T-helper 1 cell treated with Interleukin-12 subunit alpha and Interleukin-12 subunit beta and Interleukin-4 antibody, amounts not matched to agents 30 ng/mL and 1 ng/mL, for 36 hours (primary cell): ENCODE measurements at regions not wholly inside any gene's neighbourhood (a gene's known extent, or its start where the extent isn't known, plus 50 kb on each side); places are given as distances from the start of the nearest gene placed in this dataset.

ENCODE experiments used
- intact Hi-C: fragments of 100-400 bp; cut with micrococcal nuclease; formaldehyde crosslinking; loops from one replicate; pipeline ENCODE4 v1.15.1; 2024

DNA sequence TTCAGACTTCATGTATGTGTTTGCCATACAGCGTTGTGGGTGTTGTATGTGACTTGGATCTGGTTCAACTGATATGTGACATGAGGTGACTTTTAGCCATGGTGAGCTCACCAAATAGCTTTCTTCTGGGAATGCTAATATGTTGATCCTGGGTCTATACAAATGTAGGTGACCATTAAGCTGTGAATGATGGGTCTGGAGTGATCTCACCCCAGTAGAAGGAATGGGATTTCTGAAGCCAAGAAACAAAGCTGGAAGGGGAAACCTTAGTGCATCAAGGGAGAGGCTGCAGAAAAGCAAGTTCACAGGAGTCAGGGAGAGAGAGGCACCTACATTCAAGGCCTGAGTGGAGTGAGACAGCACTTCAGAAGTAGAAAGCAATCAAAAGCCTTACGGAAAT is 421.0 kb upstream of the THRB start:
- intact Hi-C loops = no loop called here

- intact Hi-C loops = no loop called here
Measured at GRCh38 chr3:24917908-24918307, 423.3 kb upstream of the THRB start.

- intact Hi-C loops = no loop called here
Measured at GRCh38 chr3:24923570-24923969, 428.9 kb upstream of the THRB start.

GRCh38 chr3:24929521-24929920 is 434.9 kb upstream of the THRB start:
- intact Hi-C loops = no loop called here

- intact Hi-C loops = no loop called here
Measured at GRCh38 chr3:24933401-24933800, 438.8 kb upstream of the THRB start.

GRCh38 chr3:24936574-24936973 is 441.9 kb upstream of the THRB start:
- intact Hi-C loops = no loop called here

GRCh38 chr3:24937228-24937627 is 442.6 kb upstream of the THRB start:
- intact Hi-C loops = no loop called here

- intact Hi-C loops = no loop called here
Measured at GRCh38 chr3:24937780-24938179, 443.1 kb upstream of the THRB start.

DNA sequence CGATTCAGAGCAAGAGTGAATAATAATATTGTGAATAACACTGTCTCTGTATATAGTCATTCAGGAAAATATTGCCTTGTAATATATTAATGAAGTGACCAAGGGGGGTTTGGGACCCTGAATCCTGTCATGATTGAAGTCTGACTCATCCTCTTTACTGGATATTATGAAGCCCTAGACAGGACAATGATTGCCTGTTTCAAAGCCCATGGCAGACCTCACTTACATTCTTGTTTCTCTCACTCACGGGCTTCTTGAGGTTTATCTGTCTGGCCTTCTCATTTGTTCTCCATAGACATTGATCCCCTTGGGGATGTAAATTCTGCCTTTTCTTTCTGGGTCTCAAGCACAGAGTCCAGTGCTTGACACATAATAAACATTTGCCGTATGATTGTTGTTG is 449.3 kb upstream of the THRB start:
- intact Hi-C loops = no loop called here

DNA sequence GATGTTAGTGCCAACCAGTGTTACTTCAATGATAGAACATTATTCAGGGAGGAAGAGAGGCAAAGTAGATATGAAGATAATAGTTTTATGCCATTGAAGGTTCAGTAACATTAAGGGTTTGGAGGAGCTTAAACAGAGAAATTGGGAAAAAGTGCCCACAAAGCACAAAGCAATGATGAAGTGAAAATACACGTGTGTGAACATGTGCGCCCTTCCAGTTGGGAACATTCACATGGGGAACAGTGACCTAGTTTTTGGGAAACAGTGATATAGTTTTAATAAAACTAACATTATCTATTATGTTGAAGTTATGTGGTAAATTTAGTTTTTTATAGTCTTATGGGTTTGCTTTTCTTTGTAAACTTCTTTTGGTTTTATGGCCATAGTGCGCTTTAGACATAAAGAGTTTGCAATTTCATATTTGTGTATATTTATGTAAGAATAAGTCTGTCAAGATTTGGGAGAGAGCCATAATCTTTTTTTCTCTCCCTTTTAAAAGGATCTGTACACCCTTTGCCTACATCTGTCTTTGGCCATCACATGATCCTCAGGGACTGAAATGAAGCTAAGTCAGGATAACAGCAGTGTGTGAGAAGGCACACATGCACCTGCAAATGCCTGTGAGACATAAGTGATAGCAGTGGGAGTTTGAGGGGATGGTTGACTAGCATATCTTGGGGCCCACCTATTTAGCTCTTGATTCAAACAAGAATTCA is 450.3 kb upstream of the THRB start:
- intact Hi-C loops = no loop called here

DNA sequence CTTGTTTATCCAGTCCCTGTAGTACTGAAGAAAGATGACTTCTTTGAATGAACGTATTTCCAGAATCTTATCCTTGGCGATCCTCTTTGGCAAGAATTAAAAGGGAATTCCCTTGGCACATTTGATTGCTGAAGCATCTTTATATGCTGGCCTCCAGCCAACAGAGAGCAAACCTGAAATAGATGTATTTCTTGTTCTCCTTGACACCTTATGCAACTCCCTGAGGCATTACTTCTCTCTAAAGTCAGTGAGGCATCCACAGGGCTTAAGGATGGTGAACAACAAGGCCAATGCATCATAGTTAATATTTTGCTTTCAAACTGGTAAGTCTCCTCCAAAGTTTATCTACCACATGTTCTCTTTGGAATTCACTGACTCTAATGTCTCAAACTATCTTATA is 450.9 kb upstream of the THRB start:
- intact Hi-C loops = no loop called here

DNA sequence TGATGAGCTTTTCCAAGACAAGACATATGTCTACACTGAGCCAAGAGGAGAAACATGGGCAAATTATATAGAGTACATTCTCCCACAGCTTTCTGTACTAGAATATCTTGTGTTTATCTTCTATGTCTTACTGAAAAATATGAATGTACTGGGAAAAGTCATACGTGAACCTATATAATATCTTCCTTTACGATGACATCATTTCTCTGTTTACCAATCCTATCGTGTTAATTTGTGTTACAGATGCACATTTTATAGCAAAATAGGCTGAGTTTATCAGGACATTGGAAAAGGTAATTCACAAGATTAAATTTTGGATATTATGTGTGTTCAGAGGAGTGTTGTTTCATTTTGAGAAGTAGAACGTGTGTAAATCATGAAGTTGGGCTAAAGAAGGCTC is 452.5 kb upstream of the THRB start:
- intact Hi-C loops = no loop called here

GRCh38 chr3:24951180-24951579 is 456.5 kb upstream of the THRB start:
- intact Hi-C loops = no loop called here

- intact Hi-C loops = no loop called here
Measured at GRCh38 chr3:24952388-24952787, 457.7 kb upstream of the THRB start.

DNA sequence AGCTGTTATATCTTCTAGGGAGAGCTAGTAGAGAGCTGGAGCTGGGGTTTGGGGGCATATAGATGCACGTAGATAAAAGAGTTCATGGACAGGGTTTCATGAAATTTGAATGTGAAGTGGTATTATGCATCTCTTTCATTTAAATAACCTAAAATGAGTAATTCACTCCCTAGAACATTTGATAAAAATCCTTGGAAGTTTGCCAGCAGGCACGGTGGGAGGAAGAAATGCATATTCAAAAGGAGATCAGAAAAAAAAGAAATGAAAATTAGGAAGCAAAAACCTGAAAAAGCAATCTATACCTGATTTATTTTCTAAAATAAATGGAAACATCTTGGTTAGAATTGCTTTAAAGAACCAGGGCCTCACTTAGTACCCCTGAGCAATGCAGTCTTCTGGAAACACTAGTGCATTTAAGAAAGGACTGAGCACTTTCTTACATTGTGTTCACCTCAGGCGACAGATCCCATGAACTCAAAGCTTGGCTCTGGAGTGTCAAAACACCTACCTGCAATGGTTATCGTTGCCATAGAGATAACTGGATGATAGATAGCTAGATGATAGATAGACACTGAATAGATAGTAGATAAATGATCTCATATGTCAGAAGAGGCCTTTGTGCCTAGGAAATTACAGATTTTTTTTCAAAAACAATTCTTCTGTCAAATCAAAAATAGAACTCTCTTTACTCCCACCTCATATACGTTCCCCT is 458.6 kb upstream of the THRB start:
- intact Hi-C loops = no loop called here

- intact Hi-C loops = no loop called here
Measured at GRCh38 chr3:24956613-24957012, 462.0 kb upstream of the THRB start.

- intact Hi-C loops = no loop called here
Measured at GRCh38 chr3:24958271-24958670, 463.6 kb upstream of the THRB start.

GRCh38 chr3:24958910-24959447 is 464.3 kb upstream of the THRB start:
- intact Hi-C loops = no loop called here

DNA sequence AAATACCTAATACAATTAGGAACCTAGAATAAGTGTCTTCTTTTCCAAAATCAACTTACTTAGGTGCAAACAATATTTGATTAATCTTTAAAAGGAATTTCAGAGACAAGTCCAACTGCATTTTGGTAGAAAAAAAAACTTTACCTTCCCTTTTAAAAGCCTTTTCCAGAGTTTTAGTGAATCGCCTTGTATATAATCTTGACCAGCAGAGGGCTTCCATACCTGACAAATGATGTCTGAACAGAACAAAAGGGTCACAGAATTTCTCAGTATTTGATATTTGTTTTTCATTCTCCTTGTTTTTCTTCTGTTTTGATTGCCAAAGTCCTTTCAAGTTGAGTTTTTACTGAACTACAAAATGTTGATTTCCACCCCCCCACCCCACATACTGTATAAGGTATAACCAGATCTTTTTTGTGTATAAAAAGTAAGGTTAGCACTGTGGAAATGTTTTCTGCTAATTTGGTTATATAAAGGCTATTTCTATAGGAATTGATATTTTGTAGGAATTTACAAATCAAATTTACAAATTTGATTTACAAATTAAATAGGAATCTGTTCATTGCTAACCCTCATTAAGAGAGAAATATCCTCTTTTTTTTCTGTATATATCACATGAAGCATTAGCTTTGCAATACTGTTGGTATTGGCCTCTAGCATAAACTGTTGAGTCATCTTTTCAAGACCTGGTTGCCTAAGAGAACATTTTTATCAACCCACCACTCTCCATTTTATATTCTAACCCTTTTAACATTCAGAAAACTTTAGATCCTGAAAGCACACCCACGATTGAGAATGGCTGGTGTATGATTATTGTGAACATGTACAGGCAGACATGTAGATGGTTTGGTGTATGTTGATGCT is 464.1 kb upstream of the RARB start:
- intact Hi-C loops = no loop called here

- intact Hi-C loops = no loop called here
Measured at GRCh38 chr3:24965706-24966385, 462.2 kb upstream of the RARB start.

DNA sequence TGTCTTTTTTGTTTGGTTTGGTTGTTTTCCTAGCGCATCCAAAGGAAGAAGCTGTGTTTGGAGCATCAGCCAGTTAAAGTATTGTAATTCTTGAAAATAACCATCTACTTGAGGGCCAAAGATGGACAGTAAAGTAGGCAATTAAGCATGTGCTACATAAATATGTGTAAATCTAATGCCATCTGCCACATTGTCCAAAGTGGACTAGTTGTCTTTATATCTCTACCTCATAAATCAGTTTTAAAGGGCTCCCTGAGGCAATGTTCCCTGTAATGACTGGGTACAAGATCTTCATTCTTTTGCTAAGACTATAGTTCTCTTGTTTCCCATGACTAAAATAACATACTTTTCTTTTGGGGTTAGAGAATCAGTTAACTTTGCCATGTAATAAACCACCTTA is 460.0 kb upstream of the RARB start:
- intact Hi-C loops = no loop called here
